ENCODE measurements at regions not wholly inside any gene's neighbourhood (a gene's known extent, or its start where the extent isn't known, plus 50 kb on each side); places are given as distances from the start of the nearest gene placed in this dataset.

DNA sequence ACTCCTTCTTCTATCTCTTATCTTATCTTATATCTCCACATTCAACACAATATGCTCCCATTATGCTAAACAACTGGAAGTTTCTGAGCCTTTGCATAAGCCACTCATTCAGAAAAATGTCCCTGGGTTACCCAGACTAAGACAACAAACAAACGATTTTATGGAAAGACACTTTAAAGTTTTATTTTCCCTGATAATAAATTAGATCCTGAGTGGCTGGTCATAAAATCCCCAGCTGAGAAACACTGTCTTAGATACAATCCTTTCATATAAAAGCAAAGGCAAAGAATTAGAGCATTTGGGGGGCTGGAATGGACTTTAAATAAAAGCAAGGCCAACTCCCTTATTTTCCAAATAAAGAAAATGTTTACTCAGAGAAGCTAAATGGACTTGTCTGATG is 322.3 kb downstream of the GBE1 start:
- no peak for DNase-seq (ENCODE audit: low read depth in 2 of 2)

DNA sequence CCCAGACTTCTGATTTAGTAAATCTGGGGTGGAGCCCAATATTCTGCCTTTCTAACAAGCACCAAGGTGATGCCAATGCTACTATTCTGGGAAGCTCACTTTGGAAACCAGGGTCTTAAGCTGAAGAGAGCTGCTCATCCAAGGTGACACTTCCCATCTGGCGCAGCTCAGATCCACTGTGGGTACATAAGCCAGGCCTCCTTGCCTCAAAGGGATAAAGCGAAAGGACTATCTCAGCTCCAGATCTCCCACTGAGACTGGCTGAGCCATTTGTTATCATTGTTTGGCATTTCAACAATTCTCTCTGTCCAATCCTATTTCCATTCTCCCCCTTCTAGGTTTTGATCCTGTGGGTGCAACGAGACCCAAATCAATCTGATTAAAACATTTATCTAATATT is 323.8 kb downstream of the GBE1 start:
- DNase-seq (ENCODE audit: low read depth in 2 of 2) = no peak

DNA sequence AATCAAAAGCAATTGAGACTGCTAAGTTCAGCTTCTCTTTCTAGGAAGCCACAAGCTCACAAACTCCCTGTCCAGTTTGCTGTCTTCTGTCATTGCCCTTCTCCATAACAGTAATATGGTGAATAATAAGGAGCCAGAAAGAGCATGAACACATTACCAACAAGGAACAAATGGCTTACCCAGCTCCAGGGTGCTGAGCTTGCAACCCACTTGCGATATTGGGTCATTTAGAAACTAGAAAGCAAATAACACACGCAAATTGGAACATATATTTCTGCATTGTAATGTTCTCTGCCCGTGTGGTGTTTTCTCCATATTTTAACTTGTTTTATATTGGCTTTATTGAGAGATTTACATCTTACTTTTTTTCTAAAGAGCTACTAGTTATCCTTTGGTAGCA is 325.3 kb downstream of the GBE1 start:
- no peak for DNase-seq (ENCODE audit: low read depth in 2 of 2)

DNA sequence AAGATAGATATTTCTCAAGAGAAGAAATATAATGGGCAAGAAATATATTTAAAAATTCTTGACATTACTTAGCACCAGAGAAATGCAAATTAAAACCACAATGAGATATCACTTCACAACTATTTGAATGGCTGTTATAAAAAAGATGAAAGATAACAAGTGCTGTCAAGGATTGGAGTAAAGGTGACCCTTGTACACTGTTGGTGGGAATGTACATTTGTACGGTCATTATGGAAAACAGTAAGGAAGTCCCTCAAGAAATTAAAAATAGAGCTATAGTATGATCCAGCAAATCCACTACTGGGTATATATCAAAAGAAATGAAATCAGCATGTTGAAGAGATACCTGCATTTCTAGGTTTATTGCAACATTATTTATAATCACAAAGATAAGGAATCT is 326.4 kb downstream of the GBE1 start:
- no peak for DNase-seq (ENCODE audit: low read depth in 2 of 2)

DNA sequence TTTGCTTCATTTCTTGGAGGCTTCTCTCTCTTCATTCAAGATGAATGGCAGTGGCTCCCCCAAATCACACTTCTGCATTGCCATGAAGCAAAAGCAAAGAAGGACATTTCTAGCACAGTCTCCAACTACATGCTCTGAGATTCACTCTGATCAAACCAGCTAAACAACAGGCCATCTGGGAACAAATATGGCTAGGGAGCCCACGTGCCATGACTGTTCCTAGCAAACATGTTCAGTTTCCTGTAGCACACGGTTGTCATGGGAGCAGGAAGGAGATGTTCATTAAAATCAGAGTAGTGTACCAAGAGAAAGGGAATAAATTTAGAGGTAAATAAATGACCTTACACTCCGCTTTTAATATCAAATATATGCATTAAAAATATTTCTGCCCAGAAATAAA is 327.3 kb downstream of the GBE1 start:
- DNase-seq (ENCODE audit: low read depth in 2 of 2) = no peak

DNA sequence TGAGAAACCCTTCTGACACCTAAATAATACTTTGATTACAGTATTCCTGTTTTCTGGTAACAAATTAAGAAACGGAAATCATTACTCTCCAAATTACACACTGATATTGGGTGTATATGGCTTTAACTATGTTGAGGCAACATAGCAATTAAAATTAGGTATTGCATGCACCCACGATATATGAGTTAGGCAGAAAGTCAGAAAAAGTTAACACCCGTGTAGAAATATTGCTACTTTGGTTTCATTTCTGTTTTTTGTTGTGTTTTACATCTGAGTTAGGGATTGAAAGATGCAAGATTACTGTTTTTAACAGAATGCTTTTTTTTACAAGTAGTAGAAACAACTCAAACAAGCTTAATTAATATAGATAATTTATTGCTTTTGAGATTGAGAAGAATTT is 327.8 kb downstream of the GBE1 start:
- no peak for DNase-seq (ENCODE audit: low read depth in 2 of 2)

DNA sequence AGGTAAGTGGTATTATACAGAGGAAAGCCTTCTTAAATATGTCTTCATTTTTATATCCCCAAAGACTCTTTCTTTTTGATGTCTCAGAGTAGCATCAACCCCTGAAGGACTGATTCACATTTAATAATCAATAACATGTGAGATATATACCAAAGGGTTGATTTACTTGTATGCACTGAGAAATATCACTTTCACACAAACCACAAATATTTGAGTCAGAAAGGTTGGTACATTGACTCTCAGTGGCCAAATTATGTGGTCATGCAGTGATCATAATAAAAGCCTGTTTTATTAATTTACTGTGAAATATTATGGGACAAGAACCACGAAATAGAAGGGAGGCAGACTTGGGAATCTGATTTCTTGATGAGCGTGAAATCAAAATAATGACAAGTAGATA is 329.0 kb downstream of the GBE1 start:
- no peak for DNase-seq (ENCODE audit: low read depth in 2 of 2)

DNA sequence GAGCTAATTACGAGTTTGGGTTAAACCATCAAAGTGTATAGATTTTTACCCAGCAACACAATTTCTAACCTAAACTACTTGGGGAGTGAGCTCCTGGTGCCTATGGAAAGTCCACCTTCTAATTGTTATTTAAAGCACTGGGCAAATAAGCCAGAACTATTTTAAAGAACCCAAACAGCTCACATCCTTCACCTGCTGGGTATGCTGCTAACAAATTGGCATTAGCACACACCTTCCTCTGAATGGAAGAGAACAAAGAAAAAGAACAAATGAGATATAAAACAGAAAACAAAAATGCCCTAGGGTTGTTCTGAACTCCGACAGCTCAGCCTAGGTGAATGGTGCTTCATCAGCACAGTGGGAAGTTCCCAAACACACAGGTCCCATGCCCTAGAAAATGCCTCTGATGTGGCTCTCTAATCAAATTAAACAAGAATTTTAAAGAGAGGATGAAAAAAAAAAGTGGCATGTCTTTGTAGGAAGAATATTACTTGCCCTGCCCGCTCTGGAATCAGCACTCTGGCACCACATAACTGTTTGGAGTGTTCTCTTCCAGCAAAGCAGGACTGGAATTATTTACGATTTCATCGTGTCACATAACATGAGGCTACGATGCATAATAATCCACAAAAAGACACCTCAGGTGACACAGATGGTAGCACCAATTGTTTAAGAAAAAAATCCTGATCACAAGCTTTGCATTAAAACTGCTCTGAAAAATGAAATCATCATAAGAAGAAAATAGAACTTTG is 334.4 kb downstream of the GBE1 start:
- DNase-seq (ENCODE audit: low read depth in 2 of 2) = no peak

DNA sequence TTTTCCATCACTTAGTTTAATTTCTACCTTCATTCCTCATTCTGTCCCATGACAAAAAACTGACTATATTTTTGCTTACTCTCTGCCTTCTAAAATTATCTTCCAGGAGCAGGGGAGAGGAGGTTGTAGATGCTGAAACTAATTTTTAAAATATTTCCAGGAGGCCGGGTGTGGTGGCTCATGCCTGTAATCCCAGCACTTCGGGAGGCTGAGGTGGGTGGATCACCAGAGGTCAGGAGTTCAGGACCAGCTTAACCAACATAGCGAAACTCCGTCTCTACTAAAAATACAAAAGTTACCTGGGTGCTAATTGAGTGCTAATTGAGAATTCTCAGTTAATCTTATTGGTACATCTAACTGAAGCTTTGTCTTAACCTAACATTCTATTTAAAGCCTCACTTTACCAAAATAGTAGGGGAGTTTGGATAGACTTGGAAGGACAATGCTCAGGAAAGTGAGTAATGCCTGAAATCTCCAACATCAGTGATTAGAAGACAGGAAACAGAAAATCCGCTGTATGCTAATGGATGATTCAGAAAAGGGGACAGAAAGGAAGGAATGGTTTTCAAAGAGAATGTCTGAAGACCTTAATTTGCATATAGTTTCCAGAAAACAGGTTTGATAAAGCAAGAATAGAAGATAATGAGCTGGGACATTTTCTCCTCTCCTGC is 336.1 kb downstream of the GBE1 start:
- no peak for DNase-seq (ENCODE audit: low read depth in 2 of 2)

DNA sequence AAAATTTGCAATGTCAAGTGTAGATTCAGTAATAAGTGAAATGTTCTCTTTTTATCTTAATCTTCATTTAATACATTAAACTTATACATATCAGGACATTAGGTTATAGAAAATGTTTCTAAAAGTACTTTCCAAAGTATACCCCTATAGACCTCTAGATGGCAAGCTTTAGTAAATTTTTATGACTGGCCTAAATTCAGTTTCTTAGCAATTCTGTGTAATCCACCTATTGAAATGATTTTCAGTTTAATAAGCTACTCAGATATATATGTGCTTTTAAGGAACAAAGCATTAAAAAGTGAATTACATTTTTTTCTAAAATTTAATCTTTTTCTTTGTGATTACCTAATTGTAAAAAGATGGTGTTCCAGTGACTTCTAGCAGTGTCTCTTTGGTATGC is 342.2 kb downstream of the GBE1 start:
- DNase-seq (ENCODE audit: low read depth in 2 of 2) = no peak

DNA sequence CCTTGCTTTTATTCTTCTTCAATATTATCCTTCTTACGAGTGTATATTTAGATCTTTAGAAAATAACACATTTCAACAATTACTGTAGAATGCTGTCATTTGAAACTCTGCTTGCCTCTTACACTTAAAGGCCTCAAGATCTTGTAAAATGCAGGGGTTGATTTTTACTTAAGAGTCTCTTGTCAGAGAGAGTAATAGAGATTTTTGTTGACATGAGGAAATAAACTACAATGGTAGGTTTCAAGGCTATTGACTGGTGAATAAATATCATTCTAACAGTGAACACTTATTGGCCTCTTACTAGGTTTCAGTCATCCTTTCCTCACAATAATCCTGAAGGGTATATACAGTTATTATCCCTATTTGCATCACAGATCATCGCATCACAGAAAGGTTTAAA is 344.6 kb downstream of the GBE1 start:
- DNase-seq (ENCODE audit: low read depth in 2 of 2) = no peak

DNA sequence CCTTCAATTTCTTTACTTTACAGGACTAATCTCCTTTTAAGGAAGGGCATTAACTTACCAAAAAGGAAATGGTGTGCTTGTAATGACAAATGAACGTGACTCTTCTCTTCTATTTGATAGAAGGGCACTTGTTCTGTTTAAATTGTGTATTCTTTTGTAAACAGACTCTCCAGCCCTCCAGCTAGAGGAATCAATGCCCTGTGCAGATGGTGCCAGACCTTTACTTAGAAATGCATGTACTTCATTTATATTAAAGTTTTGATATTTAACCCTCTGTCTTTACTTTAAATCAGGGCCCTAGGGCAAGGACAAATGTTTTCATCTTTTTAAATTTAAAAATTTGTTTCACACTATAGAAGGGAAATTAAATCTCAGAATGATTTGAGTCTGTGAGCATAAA is 355.1 kb downstream of the GBE1 start:
- DNase-seq (ENCODE audit: low read depth in 2 of 2) = no peak

DNA sequence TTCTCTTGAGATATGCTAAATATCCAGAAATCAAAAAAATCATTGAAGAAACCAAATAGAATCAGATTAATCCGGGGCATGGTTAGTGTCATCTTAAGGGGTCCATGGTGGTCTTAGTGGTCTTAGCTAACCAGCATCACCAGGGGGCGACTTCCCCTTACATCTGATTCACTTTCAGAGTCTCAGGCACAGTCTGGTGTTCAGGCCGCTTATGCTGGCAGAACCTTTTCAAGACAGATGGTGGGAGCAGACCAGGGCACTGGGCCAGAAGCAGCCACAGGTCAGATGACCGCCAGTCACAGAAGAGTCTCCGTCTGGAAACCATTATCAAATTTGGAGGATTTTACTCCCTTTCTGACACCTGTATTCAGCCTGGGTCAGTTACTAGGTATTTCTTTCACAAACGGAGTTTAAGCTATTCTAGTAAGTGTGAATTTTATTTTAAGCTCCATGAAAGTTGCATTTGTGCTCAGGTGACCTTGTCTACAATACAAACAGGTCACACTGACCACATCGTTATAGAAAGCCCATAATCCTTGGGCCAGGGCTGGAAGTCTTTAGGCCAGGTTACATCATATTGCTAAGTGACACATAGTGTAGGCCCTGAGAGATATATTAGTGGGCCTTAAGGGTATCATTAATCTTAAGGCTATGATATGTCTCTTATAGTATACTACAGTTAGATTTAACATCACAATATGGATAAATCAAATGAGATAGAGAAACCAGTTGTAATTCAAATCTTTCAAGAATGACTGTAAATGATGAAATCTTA is 365.5 kb downstream of the GBE1 start:
- no peak for DNase-seq (ENCODE audit: low read depth in 2 of 2)

DNA sequence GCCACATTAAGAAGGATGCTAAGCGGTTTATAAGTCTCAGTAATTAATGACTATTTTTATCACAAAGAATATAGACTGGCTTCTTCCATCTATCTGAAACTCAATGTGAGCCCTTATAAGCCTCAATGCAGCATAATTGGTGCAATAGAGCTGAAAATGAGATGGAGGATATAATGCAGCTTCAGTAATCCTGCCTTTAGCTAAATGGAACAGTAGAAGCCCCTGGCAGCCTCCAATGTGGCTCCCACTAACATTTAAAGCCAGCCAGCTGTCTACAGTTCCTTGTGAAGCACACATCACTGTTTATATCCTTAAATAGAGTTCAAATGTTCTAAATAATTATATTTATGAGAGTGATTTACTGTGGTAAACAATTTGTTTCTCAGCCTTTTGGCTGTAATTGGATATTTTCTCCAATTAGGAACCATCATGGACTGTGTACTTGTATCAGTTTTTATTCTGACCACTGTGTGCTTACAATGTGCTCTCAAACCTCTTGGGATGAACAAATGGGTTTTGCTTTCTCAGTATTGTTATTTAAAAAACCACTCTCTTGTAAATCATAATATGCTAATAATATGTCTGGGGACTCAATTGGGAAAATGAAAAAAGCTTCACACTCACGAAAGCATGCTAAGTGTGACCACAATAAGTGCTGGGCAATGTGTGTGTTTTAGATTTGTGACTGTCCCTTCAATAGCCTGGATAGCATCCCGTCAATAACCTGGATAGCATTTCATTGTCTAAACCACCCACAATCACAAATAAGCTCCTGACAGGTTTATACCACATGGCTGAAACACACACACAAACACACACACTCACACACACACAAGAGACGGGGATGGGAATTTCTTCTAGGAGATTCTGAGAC is 366.6 kb downstream of the GBE1 start:
- DNase-seq (ENCODE audit: low read depth in 2 of 2) = no peak

DNA sequence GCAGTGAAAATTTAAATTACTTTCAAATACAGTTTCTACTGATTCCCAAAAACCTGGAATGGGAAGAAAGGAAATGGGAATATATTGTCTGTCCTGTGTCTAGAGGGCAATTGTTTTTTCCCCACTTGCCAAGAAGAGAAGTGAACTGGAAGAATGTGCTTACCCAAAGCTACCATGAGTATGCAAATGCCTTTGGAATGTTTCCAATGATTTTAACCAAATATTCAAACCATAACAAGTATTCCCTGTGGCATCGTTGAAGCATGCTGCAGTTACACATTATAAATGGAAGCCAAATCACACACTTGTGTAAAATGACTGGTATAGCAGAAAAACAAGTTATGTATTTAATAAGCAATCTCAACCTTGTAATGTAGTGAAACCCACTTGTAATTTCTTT is 368.2 kb downstream of the GBE1 start:
- no peak for DNase-seq (ENCODE audit: low read depth in 2 of 2)

DNA sequence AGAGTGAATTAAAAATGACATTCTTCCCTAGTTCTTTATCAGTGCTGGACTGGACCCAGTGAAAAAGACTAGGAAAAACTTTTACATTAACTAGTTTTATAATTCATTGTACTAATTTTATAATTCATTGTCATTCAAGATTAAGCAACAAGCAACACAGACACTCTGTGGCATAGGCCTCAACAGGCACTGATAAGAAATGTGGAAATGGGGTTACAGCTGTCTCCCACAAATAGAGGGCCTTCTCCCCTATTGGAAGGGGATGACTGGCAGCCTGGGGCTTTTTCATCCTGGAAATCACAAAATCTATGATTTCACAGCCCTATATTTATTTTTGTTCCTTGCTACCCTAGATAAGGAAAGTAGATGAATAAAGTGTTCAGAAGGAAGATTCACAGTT is 370.6 kb downstream of the GBE1 start:
- no peak for DNase-seq (ENCODE audit: low read depth in 2 of 2)

DNA sequence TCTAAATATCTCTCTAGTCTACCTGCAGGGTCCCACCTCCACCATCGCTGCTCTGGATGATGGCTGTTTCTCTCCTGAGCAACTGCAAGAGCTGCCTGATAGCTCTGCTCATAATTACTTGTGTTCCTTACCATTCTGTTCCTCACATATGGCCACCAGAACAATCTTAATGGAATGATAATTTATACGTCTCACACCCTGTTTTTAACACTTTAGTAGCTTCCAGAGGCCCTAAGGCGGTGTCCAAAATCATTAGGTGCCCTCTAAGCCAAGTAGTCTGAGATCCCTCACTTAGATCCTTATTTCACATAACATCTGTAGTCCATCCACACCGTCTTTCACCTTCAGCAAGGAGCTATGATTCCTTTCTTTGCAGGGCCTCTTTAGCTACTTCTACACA is 373.3 kb downstream of the GBE1 start:
- no peak for DNase-seq (ENCODE audit: low read depth in 2 of 2)

DNA sequence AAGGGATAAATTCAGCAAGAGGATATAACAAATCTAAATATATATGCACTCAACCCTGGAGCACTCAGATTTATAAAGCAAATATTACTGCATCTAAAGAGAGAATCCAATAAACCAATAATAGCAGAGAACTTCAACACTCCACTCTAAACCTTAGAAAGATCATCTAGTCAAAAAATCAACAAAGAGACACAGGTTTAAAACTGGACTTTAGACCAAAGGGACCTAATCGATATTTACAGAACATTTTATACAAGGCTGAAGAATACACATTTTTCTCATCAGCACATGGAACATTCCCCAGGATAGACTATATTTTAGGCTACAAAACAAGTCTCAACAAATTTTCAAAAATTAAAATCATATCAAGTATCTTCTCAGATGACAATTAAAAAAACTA is 379.0 kb downstream of the GBE1 start:
- no peak for DNase-seq (ENCODE audit: low read depth in 2 of 2)

DNA sequence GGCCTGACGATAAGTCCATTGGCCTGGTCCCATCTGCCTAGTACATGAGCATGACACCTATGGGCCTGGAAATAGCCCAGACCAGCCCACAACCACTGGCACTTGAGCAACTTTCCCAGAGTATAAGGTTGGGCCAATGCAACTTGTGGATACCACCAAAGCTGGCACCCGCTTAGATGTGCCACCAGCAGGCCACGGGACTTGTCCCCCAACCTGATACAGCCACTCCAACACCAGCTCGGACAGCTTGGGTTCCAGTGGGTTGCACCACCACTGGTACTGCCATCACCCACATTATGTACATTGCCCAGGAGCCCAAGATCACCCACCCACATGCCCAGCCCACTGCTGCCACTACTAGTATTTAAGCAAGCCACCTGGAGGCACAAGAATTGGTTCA is 381.2 kb downstream of the GBE1 start:
- no peak for DNase-seq (ENCODE audit: low read depth in 2 of 2)

DNA sequence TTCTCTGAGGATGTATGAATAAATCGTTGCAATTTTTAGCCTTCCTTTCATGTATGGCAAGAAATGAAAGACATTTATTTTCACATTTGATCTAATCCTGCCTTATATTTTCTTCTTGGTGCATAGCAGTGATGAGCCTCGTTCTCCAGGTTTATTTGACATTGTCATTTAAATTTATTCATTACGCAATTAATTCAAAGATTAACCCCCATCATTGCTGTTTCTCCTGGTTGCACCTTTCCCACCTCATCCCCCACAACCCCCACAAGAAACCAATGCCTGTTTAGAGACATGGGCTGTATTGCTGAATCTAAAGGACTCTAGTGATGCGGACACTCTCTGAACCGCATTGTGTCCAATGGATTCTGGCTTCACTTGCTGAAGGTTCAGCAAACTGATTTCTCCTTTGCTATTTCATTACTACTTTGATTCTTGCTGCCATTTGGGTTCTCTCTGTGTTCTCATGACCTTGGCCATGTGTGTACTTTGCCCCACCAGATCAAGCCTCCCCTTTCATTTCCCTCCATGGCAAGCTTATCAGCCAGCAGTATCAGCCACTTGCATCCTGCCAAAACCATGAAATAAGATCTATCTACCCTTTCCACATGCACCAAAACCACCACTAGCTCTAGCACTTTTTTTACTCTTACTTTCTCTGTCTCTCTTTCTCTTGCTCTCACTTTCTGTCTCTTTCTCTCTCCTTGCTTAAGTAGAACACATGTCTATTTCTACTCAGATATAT is 382.7 kb downstream of the GBE1 start:
- no peak for DNase-seq (ENCODE audit: low read depth in 2 of 2)

DNA sequence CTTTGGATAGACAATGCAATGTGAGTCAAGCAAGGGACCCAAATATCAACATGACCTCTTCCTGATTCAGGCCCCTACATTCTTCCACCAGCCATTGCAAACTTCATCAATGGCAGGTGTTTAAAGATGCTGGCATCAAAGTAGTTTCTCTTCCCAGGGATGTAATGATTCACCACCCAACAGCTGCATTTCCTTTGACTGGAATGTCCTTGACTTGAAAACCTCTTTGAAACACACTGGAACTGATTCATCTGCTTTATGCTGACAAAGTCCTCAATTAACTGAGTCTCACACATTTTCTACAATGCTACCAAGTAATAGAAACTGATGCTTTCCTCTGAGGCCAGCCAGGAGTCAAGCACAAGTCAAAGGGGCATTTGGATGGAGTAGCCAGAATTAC is 385.5 kb downstream of the GBE1 start:
- no peak for DNase-seq (ENCODE audit: low read depth in 2 of 2)
